Esophagus squamous epithelium (tissue), 4 donors: ENCODE measurements at regions not wholly inside any gene's neighbourhood (a gene's known extent, or its start where the extent isn't known, plus 50 kb on each side); places are given as distances from the start of the nearest gene placed in this dataset.

Experiments used
- CTCF ChIP-seq, 6 experiments: fragments of 450-650 bp in 4 of 6; fragments of 200-600 bp in 2 of 6; sonication (generic) in 2 of 6; IDR thresholded peaks; one replicate each; pipeline ENCODE4 v1.5.1; 2016 to 2019; ENCODE audit warnings: antibody characterized with exemption in 6 of 6, mild to moderate bottlenecking in 4 of 6, moderate library complexity in 4 of 6
- POLR2A ChIP-seq, 4 donors: fragments of 450-650 bp; IDR thresholded peaks; one replicate each; pipeline ENCODE4 v1.6.1; 2017; ENCODE audit warnings: antibody characterized with exemption in 4 of 4, mild to moderate bottlenecking in 4 of 4, moderate library complexity in 3 of 4

DNA sequence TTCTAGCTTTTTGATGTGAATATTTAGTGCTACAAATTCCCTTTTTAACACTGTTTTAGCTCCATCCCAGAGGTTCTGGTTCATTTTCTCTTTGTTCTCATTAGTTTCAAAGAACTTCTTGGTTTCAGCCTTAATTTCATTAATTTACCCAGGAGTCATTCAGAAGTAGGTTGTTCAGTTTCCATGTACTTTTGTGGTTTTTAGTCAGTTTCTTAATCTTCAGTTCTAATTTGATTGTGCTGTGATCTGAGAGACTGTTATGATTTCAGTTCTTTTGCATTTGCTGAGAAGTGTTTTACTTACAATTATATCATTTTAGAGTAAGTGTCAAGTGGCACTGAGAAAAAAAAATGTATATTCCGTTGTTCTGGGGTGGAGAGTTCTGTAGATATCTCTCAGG is 240.1 kb upstream of the RASA1 start:
- TF ChIP-seq POLR2A (IDR thresholded peaks at IDR 0.05) (no peak), CTCF (IDR thresholded peaks at IDR 0.05) (no peak)
